ENCODE measurements at regions not wholly inside any gene's neighbourhood (a gene's known extent, or its start where the extent isn't known, plus 50 kb on each side); places are given as distances from the start of the nearest gene placed in this dataset.

- TF ChIP-seq POLR2AphosphoS2 (conservative IDR thresholded peaks at IDR 0.05; ENCODE audit: low read length), result no peak
- no peak for TF ChIP-seq PBX3 (IDR thresholded peaks at IDR 0.05)
- no peak for TF ChIP-seq BHLHE40 (IDR thresholded peaks at IDR 0.05; ENCODE audit: low read depth, low read length)
- TF ChIP-seq CHD4 (IDR thresholded peaks at IDR 0.05; ENCODE audit: borderline replicate concordance), result no peak
- TF ChIP-seq ZC3H11A (IDR thresholded peaks at IDR 0.05), result no peak
- no peak for TF ChIP-seq MAZ (IDR thresholded peaks at IDR 0.05; ENCODE audit: borderline replicate concordance, low read depth, low read length)
Observed at GRCh38 chr10:123500110-123500509, 166.0 kb upstream of the GPR26 start (continued).

GRCh38 chr10:123501148-123501547, 165.0 kb upstream of the GPR26 start:
- Histone ChIP-seq H3K4me3 (no peak overlapping the region), H3K27ac (no peak overlapping the region), H3K4me1 (no peaks in the 10 kb centered on the region), H3K9me3 (no peaks in the 10 kb centered on the region), H3K4me2 (no peak overlapping the region)
- no peak for TF ChIP-seq GATA3 (IDR thresholded peaks at IDR 0.05; ENCODE audit: borderline replicate concordance)
- no peak for TF ChIP-seq SREBF2 (IDR thresholded peaks at IDR 0.05)
- TF ChIP-seq ZSCAN20 (CRISPR knock-in tag; IDR thresholded peaks at IDR 0.05), result no peak
- TF ChIP-seq RNF2 (IDR thresholded peaks at IDR 0.05; ENCODE audit: borderline replicate concordance, low read depth), result no peak
- 0% methylated on average over 3 of the region's 3 CpGs for WGBS (ENCODE audit: missing lambda C conversion rate)
- CTCF ChIA-PET, result interaction anchor here (1.2 kb wide), 1 partner anchor 8 kb away, joined by 3 read pairs; no protein-coding TSS in a partner anchor
- POLR2A ChIA-PET, result no interaction called here
- ATAC-seq (no peak), DNase-seq (ENCODE audit: low read depth in 1 of 2, low spot score in 1 of 2) (no peak), FAIRE-seq (no peak)

- Histone ChIP-seq H3K4me1 (no peaks in the 10 kb centered on the region), H3K4me3 (no peak overlapping the region), H3K27ac (no peak overlapping the region), H3K9me3 (no peaks in the 10 kb centered on the region), H3K4me2 (no peak overlapping the region)
- WGBS (ENCODE audit: missing lambda C conversion rate), result 0% methylated on average over 1 of the region's 1 CpG
- DNase-seq (ENCODE audit: low read depth in 1 of 2, low spot score in 1 of 2) (no peak), FAIRE-seq (no peak), ATAC-seq (no peak)
- ChIA-PET CTCF (interaction anchor here (0.6 to 1.2 kb wide), 3 partner anchors 81 to 1361 kb away, joined by 3 to 4 read pairs (median 3); no protein-coding TSS in a partner anchor), POLR2A (no interaction called here)
- TF ChIP-seq EP300 (IDR thresholded peaks at IDR 0.05), result no peak
- TF ChIP-seq CTCF (IDR thresholded peaks at IDR 0.05), result 0 out of 3 replicates have a peak, but pooled peaks have one; percentile 8
Observed at GRCh38 chr10:123502983-123503382, 163.2 kb upstream of the GPR26 start.

- H3K4me3 ChIP-seq, result no peak overlapping the region
- ChIA-PET CTCF (no interaction called here), POLR2A (no interaction called here)
- WGBS (ENCODE audit: missing lambda C conversion rate), result 19% methylated on average over 2 of the region's 2 CpGs
- no peaks in the 10 kb centered on the region for H3K4me1 ChIP-seq
- no peak overlapping the region for H3K27ac ChIP-seq
- DNase-seq (ENCODE audit: low read depth in 1 of 2, low spot score in 1 of 2), result no peak
- no peak for FAIRE-seq
- no peak overlapping the region for H3K4me2 ChIP-seq
- ATAC-seq, result no peak
- no peaks in the 10 kb centered on the region for H3K9me3 ChIP-seq
- TF ChIP-seq JUN (IDR thresholded peaks at IDR 0.05) (no peak), NFE2L2 (conservative IDR thresholded peaks at IDR 0.05; ENCODE audit: low read length) (no peak), SMC3 (IDR thresholded peaks at IDR 0.05) (no peak), USF2 (IDR thresholded peaks at IDR 0.05) (no peak), HES2 (IDR thresholded peaks at IDR 0.05) (no peak), RFX5 (IDR thresholded peaks at IDR 0.05) (no peak), ELK1 (IDR thresholded peaks at IDR 0.05; ENCODE audit: low read depth, low read length) (no peak), HOXA7 (CRISPR knock-in tag; IDR thresholded peaks at IDR 0.05) (no peak), FOXS1 (CRISPR knock-in tag; IDR thresholded peaks at IDR 0.05) (no peak), CTCF (IDR thresholded peaks at IDR 0.05) (no peak), HDAC2 (IDR thresholded peaks at IDR 0.05) (no peak), JUNB (IDR thresholded peaks at IDR 0.05) (no peak), ATOH8 (CRISPR knock-in tag; IDR thresholded peaks at IDR 0.05; ENCODE audit: low read depth) (no peak)
Observed at GRCh38 chr10:123506455-123506854, 159.7 kb upstream of the GPR26 start.
